ENCODE measurements at regions not wholly inside any gene's neighbourhood (a gene's known extent, or its start where the extent isn't known, plus 50 kb on each side); places are given as distances from the start of the nearest gene placed in this dataset.

- TF ChIP-seq CTCF (conservative IDR thresholded peaks at IDR 0.05) (no peak), EZH2 (IDR thresholded peaks at IDR 0.05; ENCODE audit: low read depth) (no peak)
These were observed 802.3 kb downstream of the MAFB start for GRCh38 chr20:39886650-39887190.
